GM18519 (cell line): ENCODE measurements at regions not wholly inside any gene's neighbourhood (a gene's known extent, or its start where the extent isn't known, plus 50 kb on each side); places are given as distances from the start of the nearest gene placed in this dataset.

Experiments
- ATAC-seq: cut with Tn5 transposase; IDR thresholded peaks from one replicate; pipeline ENCODE4 v1.9.1; 2021; ENCODE audit warnings: mild to moderate bottlenecking, moderate library complexity; ENCODE audit not compliant: unreplicated experiment, low FRiP score

GRCh38 chr10:130726996-130727725 lies 584.4 kb downstream of the TCERG1L start:
- no peak for ATAC-seq

DNA sequence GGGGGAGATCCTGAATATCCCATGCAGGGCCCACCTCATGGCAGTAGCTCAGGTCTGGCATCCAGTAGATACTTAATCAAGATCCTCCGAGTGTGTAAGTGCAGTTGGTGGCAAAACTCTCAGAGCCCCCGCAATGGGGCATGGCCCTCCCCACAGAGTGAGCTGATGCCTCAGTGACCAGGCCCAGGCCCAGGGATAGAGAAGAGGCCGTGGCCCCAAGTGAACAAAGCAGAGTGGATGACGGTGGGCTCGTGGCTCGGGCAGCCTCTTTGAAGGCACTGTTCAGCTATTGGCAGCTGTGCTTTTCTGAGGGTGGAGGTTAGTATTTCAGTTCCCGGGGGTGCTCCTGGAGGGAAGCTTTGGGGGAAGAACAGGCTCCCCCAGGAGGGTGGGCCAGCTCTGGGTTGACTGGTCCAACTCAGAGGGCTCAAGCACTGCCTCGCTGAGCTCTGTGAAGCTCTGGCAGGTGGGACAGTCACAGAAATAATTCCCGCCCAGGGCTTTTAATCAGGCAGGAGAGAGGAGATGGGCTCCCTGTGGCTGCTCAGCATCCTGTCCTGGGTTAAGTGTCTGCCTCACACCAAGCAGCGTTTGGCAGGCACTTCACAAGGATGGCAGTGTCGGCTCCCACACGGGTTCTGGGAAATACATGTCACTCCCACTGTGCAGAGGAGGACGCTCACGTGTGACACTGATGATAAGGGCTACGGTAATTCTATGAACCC lies 583.6 kb downstream of the TCERG1L start:
- no peak for ATAC-seq

DNA sequence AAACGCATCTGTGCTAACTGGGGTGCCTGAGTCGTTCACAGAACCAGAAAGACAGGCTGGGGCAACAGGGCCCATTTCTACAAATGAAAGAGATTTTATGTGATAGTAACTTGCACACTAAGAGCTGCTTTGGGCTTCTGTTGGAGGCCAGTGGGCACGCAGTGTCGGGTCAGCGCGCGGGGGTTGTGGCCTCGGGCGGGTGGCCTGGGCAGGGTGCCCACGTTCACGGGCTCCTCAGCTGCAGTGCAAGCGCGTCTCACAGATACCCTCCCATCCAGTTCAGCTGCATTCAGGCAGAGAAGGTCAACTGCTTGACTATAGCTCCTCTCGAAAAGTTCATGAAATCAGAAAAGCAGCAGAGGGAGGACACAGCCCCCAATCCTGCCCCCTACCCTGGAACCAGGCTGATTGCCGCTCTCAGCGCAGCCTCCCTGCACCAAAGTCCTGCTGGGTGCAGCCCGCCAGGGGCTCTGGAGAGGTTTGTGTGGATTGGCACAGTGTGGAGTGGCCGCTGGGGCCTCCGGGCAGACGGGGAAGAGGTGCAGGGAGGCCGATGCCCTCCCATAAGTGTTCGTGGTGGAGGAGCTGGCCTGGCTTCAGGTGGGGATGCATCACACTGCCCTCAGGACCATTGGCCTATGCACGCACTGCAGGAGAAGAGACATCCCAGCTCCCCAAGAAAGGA lies 582.8 kb downstream of the TCERG1L start:
- ATAC-seq, result no peak

DNA sequence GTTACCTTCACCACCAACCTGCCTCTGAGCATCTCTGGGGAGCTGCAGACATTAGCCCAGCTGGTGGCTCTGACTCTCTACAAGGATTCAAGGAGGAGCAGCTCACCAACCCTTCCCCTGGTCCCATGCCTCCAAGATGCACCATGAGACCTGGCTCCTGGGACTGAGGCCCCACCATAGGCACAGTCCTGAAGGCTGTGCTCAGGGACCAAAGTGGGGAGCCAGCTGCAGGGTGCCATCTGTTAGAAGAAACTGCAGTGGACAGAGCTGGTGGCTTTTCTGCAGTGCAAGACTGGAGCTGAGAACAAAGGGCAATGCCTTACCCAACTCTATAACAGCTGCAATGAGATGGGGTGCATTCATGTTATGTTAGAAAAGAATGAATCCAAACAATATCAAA lies 581.6 kb downstream of the TCERG1L start:
- no peak for ATAC-seq

DNA sequence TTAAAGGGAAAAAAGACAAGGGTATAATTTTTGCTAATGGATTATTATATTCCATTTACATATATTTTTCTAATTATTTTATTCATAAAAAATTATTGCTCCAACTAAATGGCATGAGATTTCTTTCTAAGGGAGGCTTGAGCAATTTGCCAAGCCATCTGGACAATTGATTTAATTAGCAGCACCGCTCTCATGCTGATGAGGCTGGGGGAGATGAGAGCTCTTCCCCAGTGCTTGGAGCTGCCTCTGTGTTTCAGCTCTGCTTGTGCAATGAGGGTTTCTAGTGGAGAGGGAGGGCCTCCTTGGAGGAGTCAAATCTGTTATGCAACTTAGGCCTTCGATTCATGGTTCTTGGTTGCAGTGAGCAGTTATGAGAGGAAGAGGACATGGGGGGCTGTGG lies 574.3 kb downstream of the TCERG1L start:
- no peak for ATAC-seq

GRCh38 chr10:130737621-130738020 lies 573.9 kb downstream of the TCERG1L start:
- ATAC-seq, result no peak

- ATAC-seq, result no peak
Observed at GRCh38 chr10:130739016-130739756, 572.3 kb downstream of the TCERG1L start.

- ATAC-seq, result no peak
Observed at GRCh38 chr10:130739757-130740145, 571.8 kb downstream of the TCERG1L start.

GRCh38 chr10:130740166-130740565 lies 571.4 kb downstream of the TCERG1L start:
- ATAC-seq, result no peak

GRCh38 chr10:130740915-130741750 lies 570.4 kb downstream of the TCERG1L start:
- ATAC-seq, result no peak

DNA sequence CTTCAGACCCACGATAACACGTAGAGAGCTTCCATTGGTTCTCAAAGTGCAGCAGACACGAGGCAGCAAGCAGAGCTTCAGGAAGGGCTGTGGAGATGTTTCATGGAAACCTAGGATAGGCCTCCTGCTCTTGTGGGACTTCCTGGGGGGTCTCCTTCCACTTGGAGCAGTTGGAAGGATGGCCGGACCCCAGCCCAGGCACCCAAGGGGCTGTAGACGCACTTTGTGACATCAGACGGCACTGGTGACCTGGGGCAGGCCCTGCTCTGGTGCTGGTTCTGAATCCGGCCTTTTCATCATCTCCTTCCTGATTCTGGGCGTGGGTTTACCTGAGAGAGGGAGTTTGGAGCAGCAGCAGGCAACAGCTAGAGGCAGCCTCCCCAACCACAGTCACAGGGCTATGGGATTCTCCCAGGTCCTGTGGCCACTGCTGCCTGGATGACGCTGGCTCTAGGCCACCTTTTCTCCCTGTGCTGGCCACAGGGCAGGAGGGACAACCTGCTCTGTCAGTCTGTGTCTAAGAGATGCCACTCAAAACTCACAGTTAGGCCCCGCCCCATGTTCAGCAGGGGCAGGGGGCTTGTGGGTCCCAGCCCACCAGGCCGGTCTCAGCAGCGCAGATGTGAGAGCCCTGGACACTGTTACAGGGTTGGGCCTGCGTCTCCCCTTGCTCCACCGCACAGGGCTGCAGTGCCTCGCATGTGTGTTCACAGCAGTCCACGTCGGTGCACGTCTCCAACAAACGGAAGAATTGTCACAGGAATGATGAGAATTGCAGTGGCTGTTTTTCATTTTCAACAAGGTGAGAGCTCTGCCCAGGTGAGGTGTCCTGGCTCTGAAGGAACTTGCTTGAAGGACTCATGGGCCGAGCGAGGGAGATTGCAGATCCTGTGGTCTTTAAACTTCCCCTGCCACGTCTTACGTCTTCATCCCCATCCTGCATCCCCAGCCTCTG lies 569.3 kb downstream of the TCERG1L start:
- no peak for ATAC-seq

DNA sequence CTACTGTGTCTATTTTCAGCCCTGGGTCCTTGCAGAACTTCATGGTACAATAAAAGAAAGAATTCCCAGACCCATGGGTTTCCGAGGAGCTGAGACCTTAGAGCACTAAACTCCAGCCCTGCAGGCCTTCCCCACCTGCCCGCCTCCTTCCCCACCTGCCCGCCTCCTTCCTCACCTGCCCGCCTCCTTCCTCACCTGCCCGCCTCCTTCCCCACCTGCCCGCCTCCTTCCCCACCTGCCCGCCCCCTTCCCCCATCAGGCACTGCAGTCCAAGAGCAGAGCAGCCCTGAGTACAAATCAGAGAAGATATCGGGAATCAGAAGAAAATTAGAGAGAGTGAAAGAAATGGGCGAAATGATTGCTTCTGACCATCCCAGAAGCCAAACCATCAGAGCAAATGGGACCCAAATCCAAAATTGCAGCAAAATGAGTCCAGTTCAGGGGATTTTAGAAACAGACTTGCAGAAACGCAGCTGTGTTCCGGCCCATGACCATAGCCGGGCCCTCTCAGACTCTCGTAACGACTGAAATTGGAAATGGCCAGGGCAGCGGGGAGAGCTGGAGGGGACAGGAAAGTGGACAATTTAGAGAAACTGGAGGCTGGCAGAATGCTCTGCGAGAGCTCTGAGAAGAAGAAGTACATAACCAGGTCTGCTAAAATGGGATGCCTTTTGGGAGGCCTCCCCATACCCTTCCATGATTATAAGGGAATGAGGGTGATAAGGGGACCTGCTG lies 568.4 kb downstream of the TCERG1L start:
- no peak for ATAC-seq

- ATAC-seq, result no peak
Observed at GRCh38 chr10:130743751-130744271, 567.7 kb downstream of the TCERG1L start.

DNA sequence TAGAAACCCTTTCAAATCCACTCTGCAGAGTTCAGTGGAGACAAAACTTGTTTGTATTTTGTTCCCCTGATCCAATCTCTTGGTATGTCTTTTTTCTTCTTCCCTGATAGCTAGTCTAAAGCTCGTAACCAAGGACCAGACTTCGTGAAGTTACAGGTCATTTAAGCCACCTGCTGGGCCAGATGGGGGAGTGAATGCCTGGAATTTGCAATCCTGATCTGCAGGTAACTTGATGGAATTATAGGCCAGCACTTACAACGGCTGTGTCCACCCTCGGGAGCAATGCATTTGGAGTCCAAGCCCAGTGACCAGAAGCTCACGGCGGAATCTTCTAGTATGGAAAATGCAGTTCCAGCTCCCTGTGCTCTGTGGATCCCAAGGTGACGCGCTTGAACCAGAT lies 566.9 kb downstream of the TCERG1L start:
- no peak for ATAC-seq

- no peak for ATAC-seq
Observed at GRCh38 chr10:130745251-130745650, 566.3 kb downstream of the TCERG1L start.

DNA sequence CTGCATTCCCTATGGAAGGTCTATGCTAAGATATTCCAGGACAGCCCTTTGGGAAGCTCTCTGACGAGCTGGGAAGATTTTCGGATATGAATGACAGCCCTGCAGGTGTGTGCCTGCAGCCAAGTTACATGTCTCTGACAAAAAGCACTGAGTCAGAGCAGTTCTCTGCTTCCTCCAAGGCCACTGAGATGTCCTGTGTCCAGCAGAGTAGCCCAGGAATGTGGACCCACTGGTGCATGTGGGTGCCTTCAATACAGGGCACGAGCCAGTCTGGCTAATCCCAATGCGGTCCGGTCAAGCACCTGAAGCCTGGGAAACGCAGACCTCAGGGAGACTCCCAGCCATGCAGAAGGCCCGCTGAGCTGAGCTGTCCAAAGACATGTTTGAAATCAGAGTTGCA lies 565.7 kb downstream of the TCERG1L start:
- ATAC-seq, result no peak

DNA sequence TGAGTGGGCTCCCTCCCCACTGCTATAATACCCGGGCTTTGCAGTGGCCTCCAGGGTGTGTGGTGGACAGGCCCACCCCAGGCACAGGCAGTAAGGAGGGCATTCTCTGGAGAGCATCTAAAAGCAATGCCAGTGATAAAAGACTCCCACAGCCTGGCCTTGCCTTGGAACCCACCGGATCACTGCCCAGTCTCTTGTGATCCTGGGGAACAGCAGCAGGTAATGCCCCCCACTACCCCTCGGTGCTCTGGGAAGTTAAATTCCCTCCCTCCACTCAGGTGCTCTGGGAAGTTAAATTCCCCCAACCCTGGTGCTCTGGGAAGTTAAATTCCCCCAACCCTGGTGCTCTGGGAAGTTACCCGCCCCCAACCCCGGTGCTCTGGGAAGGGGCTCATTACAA lies 565.2 kb downstream of the TCERG1L start:
- ATAC-seq, result no peak

DNA sequence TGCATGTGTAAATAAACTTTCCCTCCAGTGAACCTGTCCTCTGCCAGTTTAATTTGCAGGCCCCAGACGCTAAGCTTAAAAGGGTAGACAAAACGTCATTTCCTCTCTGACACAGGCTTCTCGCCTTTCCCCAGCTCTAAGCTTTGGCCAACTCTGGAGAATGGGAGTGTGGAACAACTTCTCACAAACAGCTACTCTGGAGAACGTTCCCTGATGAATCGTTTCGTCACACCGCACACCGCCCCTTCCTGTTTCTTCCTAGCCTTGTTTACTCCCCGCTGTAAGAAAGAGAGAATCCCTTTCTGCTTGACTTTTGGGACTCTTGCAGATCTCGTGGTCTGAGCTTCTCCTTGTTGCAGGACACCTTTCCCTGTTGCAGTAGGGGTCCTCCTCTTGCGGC lies 564.2 kb downstream of the TCERG1L start:
- ATAC-seq, result no peak
